Medulla oblongata (tissue), 1 donor: ENCODE measurements at regions not wholly inside any gene's neighbourhood (a gene's known extent, or its start where the extent isn't known, plus 50 kb on each side); places are given as distances from the start of the nearest gene placed in this dataset.
"Not testable (repeated sequence)": the region's sequence is repeated elsewhere in the genome, so short reads cannot be mapped to it uniquely, and the experiment has no call there.

Source experiments
- DNase-seq: peaks from one replicate; pipeline ENCODE4 v3.0.0-alpha.2; 2015; ENCODE audit errors: extremely low spot score

GRCh38 chr4:148550788-148551187, 108.6 kb upstream of the NR3C2 start:
- DNase-seq: no peak

DNA sequence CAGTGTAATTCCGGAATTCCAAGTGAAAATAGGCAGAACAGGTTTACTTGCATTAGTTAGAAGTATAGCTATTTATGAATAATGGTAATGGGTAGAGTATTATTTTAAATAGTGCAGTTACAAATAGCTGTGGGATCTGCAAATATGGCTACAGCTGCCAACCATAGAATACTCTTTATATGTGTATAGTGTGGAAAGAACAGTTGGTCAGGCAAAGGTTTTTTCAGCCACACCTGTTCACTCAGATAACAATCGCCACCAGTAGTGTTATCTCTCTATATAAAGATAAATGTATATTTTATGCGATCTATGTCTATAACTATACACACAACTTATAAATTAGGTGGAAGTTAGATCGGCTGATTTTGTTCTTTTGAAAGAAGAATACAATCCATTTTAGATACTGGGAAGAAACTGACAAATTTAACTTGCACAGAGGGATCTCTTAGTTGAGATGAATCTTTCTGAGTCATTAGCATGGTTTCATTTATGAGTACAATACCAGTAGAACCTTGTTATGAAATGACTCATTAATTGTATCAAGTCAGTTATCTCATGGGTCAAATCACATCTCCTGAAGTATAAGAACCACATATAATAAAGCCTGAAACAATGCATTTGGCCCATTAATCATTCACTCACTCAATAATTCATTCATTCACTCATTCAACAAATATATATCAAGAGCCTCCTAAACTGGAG, 100.9 kb upstream of the NR3C2 start:
- DNase-seq: no peak

GRCh38 chr4:148540622-148541326, 98.6 kb upstream of the NR3C2 start:
- no peak for DNase-seq

GRCh38 chr4:148539387-148539786, 97.2 kb upstream of the NR3C2 start:
- DNase-seq: no peak

GRCh38 chr4:148533851-148534250, 91.6 kb upstream of the NR3C2 start:
- not testable (repeated sequence) for DNase-seq

DNA sequence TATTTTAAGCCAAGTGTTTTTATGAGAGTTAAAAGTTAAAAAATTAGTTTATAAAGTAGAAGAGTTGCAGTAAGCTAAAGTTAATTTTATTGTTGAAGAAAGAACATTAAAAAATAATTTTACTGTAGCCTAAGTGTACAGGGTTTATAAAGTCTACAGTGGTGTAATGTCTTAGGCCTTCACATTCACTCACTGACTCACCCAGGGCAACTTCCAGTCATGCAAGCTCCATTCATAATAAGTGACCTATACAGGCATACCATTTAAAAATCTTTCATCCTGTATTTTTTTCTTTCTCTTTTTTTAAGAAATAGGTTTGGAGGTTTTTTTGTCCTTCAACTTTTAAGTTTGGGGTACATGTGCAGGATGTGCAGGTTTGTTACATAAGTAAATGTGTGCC, 87.9 kb upstream of the NR3C2 start:
- no peak for DNase-seq

DNA sequence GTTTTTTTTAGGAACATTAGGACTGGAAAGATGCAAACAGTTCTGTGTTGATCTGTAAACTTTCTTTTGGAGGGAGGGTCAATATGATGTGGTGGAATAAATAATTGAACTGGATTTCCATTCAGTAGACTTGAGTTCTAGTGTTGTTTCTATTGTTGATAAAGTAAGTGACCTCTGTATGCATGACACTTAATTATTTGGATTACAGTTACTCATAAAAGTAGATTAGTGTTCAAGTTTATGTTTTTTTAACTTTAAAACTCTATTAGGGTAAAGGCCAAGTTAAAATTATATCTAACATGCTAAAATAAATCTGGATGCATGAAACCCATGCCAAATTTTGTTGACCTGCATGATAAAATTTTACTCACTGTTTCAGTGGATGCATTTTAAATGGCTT, 85.4 kb upstream of the NR3C2 start:
- no peak for DNase-seq

DNA sequence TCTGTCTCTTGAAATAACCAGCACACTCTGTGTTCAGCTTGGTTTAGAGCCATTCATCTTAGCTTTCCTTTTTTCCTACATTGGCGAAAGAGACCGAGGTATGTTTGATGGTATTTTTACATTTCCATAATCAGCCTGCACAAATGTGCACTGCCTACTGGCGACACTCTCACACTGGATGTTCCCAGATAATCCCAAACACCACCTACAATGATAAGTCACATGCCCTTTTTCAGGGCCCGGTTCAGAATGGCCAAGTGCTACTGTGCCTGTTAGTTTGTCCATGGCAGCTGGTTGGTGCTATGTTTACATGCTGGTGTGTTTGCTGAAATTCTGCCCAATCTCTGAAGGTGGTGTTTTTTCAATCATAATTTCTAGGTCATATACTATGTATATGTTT, 80.8 kb upstream of the NR3C2 start:
- DNase-seq: no peak

DNA sequence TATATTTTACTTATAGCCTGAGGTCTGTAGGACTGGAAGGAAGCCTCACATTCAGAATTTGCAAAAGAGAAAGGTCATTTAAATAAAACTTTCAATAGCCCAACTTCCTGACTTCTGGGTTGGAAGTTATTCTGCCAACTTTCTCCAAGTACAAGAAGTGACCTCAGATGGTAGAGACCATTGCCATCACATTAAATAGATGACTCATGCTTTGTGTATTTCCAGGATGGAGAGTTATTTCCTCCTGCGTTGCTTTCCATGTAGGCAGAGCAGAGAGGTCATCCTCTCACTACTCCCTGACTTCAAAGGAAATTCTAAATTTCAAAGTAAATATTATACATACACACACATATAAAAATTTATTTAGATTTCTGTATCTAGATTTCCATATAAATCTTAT, 73.0 kb upstream of the NR3C2 start:
- DNase-seq: no peak

DNA sequence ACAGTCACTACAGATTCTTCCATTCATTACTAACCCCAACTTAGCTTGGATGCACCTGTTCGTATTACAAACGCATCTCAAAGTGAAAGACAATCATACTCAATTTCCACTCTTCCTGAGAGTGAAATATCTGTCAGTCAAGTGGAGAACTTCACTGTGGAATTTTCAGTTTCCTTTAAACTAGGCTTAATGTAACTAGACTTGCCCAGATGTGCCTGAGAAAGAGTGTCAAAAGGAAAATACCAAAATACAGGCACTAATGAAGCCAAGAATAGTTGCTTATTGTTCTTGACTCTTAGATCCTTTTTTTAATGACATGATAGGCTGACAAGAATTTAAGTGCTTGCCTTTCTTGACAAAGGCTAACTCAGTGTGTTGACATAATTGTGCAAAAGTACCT, 72.4 kb upstream of the NR3C2 start:
- DNase-seq: no peak

GRCh38 chr4:148514041-148514440, 71.8 kb upstream of the NR3C2 start:
- DNase-seq: no peak

DNA sequence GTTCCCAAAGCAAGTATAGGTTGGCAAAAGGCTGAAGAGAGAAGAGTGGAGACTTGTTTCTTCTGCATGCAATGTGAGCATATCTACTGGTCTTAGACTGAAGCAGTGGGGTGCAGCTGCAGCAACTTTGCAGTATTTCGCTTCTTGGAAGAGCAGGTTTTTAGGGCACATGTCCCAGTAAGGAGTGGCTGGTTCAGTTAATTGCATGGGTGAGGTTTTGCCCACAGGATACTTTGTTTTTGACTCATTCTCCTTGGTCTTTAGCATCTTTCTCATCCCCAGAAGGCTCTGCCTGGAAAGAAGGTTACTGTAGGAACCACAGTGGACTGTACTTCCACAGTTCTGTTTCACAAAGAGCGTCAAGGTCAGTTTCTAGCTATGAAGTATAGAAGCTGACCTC, 68.0 kb upstream of the NR3C2 start:
- no peak for DNase-seq

- no peak for DNase-seq
Measured at GRCh38 chr4:148503681-148504080, 61.5 kb upstream of the NR3C2 start.

- DNase-seq: no peak
Measured at GRCh38 chr4:148497258-148497657, 55.0 kb upstream of the NR3C2 start.

- DNase-seq: no peak
Measured at GRCh38 chr4:148495463-148495862, 53.2 kb upstream of the NR3C2 start.
